IMR-90 (cell line): ENCODE measurements at regions not wholly inside any gene's neighbourhood (a gene's known extent, or its start where the extent isn't known, plus 50 kb on each side); places are given as distances from the start of the nearest gene placed in this dataset.
A peak's percentile ranks its signal among the peaks of the same experiment; 100 is the strongest.

Experiments
- POLR2A ChIP-seq: IDR thresholded peaks from 2 replicates; pipeline ENCODE4 v1.6.1; 2012; ENCODE audit warnings: mild to moderate bottlenecking, low read depth, low read length
- TF ChIP-seq, protein P1 (sequence below): fragments of 150-350 bp; IDR thresholded peaks from 2 replicates; pipeline ENCODE4 v1.6.1; 2017; ENCODE audit warnings: mild to moderate bottlenecking, antibody characterized with exemption, low read length, low read depth

DNA sequence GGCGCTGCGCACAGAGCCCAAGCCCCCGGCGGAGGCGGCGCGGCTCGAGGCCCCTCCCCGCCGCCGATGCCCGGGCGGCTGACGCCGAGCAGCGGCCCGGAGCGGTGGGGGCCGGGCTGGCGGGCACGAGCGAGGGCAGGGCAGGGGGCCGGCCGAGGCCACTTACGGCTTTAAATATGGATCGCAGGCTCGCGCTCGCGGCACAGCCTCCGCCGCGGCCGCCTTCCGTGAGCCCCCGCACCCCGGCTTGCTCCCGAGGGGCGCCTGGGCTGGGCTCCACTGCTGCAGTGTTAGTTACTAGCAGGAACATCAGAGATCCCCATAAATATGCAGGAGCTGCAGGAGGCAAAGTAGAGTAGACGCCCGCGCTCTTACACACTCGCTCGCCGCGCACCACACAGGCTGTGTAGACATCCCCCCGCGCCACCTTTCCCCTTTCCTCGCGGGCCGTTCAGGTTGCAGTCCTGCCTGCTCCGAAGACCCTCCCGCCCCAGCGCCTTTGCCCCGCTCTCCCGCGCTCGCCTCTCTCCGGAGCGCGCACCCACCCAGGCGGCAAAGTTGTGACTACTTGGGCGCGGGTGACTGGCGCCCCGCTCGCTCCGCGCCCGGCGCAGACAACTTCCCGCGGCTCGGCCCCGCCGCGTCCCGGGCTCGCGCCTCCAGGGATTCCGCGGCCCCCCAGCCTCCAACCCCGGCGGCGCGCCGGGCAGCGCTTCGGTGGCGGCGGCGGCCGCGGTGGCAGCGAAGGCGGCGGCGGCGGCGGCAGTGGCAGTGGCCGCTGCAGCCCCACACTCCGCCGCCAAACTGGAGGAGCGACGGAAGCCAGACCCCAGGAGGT is 152.0 kb upstream of the SLC4A4 start (continued):
- TF ChIP-seq, protein P1, sequence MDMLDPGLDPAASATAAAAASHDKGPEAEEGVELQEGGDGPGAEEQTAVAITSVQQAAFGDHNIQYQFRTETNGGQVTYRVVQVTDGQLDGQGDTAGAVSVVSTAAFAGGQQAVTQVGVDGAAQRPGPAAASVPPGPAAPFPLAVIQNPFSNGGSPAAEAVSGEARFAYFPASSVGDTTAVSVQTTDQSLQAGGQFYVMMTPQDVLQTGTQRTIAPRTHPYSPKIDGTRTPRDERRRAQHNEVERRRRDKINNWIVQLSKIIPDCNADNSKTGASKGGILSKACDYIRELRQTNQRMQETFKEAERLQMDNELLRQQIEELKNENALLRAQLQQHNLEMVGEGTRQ = no peak
- peak; percentile 77 for TF ChIP-seq POLR2A
